MM.1S (cell line): ENCODE measurements at regions not wholly inside any gene's neighbourhood (a gene's known extent, or its start where the extent isn't known, plus 50 kb on each side); places are given as distances from the start of the nearest gene placed in this dataset.

Experiments used
- EZH2 ChIP-seq: fragments of 300-600 bp; sonication (generic); optimal IDR thresholded peaks from 2 replicates; pipeline ENCODE3; 2017; ENCODE audit warnings: low read depth, mild to moderate bottlenecking, antibody characterized with exemption, low read length, mixed read lengths
- EZH2phosphoT487 ChIP-seq: fragments of 300-600 bp; sonication (generic); IDR thresholded peaks from 2 replicates; pipeline ENCODE4 v1.6.1; 2018; ENCODE audit warnings: antibody characterized with exemption, low read length
- TF ChIP-seq, protein P1 (sequence below): fragments of 300-600 bp; sonication (generic); IDR thresholded peaks from 2 replicates; pipeline ENCODE4 v1.5.1; 2016; ENCODE audit warnings: antibody characterized with exemption, low read length, mixed read lengths

- TF ChIP-seq, protein P1, sequence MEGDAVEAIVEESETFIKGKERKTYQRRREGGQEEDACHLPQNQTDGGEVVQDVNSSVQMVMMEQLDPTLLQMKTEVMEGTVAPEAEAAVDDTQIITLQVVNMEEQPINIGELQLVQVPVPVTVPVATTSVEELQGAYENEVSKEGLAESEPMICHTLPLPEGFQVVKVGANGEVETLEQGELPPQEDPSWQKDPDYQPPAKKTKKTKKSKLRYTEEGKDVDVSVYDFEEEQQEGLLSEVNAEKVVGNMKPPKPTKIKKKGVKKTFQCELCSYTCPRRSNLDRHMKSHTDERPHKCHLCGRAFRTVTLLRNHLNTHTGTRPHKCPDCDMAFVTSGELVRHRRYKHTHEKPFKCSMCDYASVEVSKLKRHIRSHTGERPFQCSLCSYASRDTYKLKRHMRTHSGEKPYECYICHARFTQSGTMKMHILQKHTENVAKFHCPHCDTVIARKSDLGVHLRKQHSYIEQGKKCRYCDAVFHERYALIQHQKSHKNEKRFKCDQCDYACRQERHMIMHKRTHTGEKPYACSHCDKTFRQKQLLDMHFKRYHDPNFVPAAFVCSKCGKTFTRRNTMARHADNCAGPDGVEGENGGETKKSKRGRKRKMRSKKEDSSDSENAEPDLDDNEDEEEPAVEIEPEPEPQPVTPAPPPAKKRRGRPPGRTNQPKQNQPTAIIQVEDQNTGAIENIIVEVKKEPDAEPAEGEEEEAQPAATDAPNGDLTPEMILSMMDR, result no peak
- TF ChIP-seq EZH2 (no peak), EZH2phosphoT487 (no peak)
These were observed 991.3 kb downstream of the FSTL5 start for GRCh38 chr4:161172396-161173026.
